Ishikawa (cell line): ENCODE measurements at regions not wholly inside any gene's neighbourhood (a gene's known extent, or its start where the extent isn't known, plus 50 kb on each side); places are given as distances from the start of the nearest gene placed in this dataset.

Experiments
- CEBPB ChIP-seq: IDR thresholded peaks from 2 replicates; pipeline ENCODE4 v1.6.1; 2012
- CREB1 ChIP-seq: IDR thresholded peaks from 2 replicates; pipeline ENCODE4 v1.6.1; 2012; ENCODE audit warnings: low read depth
- EGR1 ChIP-seq: IDR thresholded peaks from 2 replicates; pipeline ENCODE4 v1.6.1; 2012
- EP300 ChIP-seq: IDR thresholded peaks from 2 replicates; pipeline ENCODE4 v1.6.1; 2012; ENCODE audit warnings: borderline replicate concordance
- FOXM1 ChIP-seq: IDR thresholded peaks from 2 replicates; pipeline ENCODE4 v1.6.1; 2012; ENCODE audit warnings: low read depth, borderline replicate concordance
- NFIC ChIP-seq: IDR thresholded peaks from 2 replicates; pipeline ENCODE4 v1.6.1; 2012
- RAD21 ChIP-seq: IDR thresholded peaks from 2 replicates; pipeline ENCODE4 v1.6.1; 2012; ENCODE audit warnings: low read depth
- REST ChIP-seq: IDR thresholded peaks from 2 replicates; pipeline ENCODE4 v1.6.1; 2012; ENCODE audit warnings: low read depth, mild to moderate bottlenecking
- TAF1 ChIP-seq: IDR thresholded peaks from 2 replicates; pipeline ENCODE4 v1.6.1; 2012; ENCODE audit warnings: low read depth, mild to moderate bottlenecking
- TCF12 ChIP-seq: IDR thresholded peaks from 2 replicates; pipeline ENCODE4 v1.6.1; 2012; ENCODE audit warnings: low read depth
- TEAD4 ChIP-seq: IDR thresholded peaks from 2 replicates; pipeline ENCODE4 v1.6.1; 2012
- USF1 ChIP-seq: IDR thresholded peaks from 2 replicates; pipeline ENCODE4 v1.6.1; 2012
- YY1 ChIP-seq: IDR thresholded peaks from 2 replicates; pipeline ENCODE4 v1.6.1; 2012; ENCODE audit warnings: low read depth
- ZBTB7A ChIP-seq: IDR thresholded peaks from 2 replicates; pipeline ENCODE4 v1.6.1; 2012; ENCODE audit warnings: low read depth
- TF ChIP-seq, protein P1 (sequence below): IDR thresholded peaks from 2 replicates; pipeline ENCODE4 v1.6.1; 2012

GRCh38 chr2:174673876-174674275 is 76.3 kb upstream of the WIPF1 start:
- TF ChIP-seq REST (no peak), CREB1 (no peak)

- TF ChIP-seq TAF1 (no peak), TEAD4 (no peak), FOXM1 (no peak), NFIC (no peak), RAD21 (no peak), USF1 (no peak), ZBTB7A (no peak), EGR1 (no peak)
- TF ChIP-seq, protein P1, sequence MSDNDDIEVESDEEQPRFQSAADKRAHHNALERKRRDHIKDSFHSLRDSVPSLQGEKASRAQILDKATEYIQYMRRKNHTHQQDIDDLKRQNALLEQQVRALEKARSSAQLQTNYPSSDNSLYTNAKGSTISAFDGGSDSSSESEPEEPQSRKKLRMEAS = no peak
Measured at GRCh38 chr2:174673440-174673839, 75.8 kb upstream of the WIPF1 start.

DNA sequence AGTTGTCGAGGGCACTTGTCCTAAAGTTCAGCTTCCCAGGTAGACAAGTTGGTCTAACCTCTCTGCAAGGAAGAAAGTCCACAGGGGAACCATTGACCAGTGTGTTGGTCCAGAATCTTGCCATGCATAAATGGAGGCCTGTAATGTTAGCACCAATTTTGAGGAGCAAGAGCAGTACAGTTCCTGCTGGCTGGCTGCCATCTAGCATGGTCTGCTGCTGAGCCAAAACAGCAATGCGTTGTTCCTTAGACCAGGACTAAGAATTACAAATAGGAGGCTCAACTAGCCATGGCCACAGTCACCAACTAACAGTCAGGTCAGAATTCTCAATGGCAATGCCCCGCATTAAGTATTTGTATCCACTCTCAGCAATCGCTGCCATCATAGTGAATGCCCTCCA is 72.8 kb upstream of the WIPF1 start:
- TF ChIP-seq CEBPB (no peak), TCF12 (no peak), EP300 (no peak), ZBTB7A (no peak), CREB1 (no peak), TEAD4 (no peak), FOXM1 (no peak), REST (no peak), EGR1 (no peak), USF1 (no peak), TAF1 (no peak), RAD21 (no peak), YY1 (no peak), NFIC (no peak)
- TF ChIP-seq, protein P1 = no peak

DNA sequence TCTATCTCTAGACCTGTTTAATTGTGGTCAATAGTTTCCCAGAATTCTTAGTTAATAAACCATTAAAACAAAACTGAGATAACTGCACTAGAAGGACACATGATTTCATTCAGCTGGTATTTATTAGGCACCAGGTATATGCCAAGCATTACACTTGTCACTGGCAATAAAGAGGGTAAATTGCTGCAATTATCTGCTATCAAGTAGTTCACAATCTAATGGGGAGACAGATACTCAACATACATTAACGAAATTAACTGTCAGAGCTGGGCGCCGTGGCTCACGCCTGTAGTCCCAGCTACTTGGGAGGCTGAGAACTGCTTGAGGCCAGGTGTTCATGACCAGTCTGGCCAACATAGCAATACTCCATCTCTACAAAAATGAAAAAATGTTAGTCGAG is 71.7 kb upstream of the WIPF1 start:
- TF ChIP-seq USF1 (no peak), TAF1 (no peak), TCF12 (no peak), CEBPB (no peak), EGR1 (no peak), FOXM1 (no peak), REST (no peak)
- TF ChIP-seq, protein P1 = no peak

- TF ChIP-seq CREB1 = no peak
- no peak for TF ChIP-seq RAD21
- no peak for TF ChIP-seq FOXM1
- TF ChIP-seq, protein P1 = no peak
- TF ChIP-seq TEAD4 = no peak
- TF ChIP-seq YY1 = no peak
- no peak for TF ChIP-seq NFIC
- TF ChIP-seq REST = no peak
- TF ChIP-seq EP300 = no peak
- no peak for TF ChIP-seq USF1
- TF ChIP-seq EGR1 = no peak
Measured at GRCh38 chr2:174668075-174668474, 70.5 kb upstream of the WIPF1 start.
